Activated naive CD4-positive, alpha-beta T cell treated with anti-CD3 and anti-CD28 coated beads, Interleukin-2, amount 10 ng/mL, durations not matched to agents 7 days and 5 days (primary cell): ENCODE measurements at regions not wholly inside any gene's neighbourhood (a gene's known extent, or its start where the extent isn't known, plus 50 kb on each side); places are given as distances from the start of the nearest gene placed in this dataset.

ENCODE experiments used
- CTCF ChIA-PET: fragments of 350-600 bp; sonication (Branson Sonifier 250); formaldehyde crosslinking; loops from one replicate; lab custom pipeline; 2021; ENCODE audit warnings: antibody characterized with exemption; lab: Charles Lee
- DNase-seq: peaks from one replicate; pipeline ENCODE4 v3.0.0-alpha.2; 2020
- H3K27ac Mint-ChIP-seq: one replicate; pipeline ENCODE4 v1.8.0; 2021; ENCODE audit warnings: mild to moderate bottlenecking, moderate library complexity, mixed read lengths
- H3K27me3 Mint-ChIP-seq: one replicate; pipeline ENCODE4 v1.8.0; 2021; ENCODE audit warnings: mild to moderate bottlenecking, mixed read lengths
- H3K36me3 Mint-ChIP-seq: one replicate; pipeline ENCODE4 v1.8.0; 2021; ENCODE audit warnings: mixed read lengths
- H3K4me1 Mint-ChIP-seq: one replicate; pipeline ENCODE4 v1.8.0; 2021; ENCODE audit warnings: mixed read lengths
- H3K4me3 Mint-ChIP-seq: one replicate; pipeline ENCODE4 v1.8.0; 2021; ENCODE audit warnings: mild to moderate bottlenecking, moderate library complexity, mixed read lengths
- H3K9me3 Mint-ChIP-seq: one replicate; pipeline ENCODE4 v1.8.0; 2021; ENCODE audit warnings: mixed read lengths

GRCh38 chr5:164060786-164061355 is 555.5 kb downstream of the MAT2B start:
- Mint-ChIP-seq H3K27me3 (no peaks in the 10 kb centered on the region), H3K36me3 (no peaks in the 10 kb centered on the region), H3K4me1 (no peaks in the 10 kb centered on the region), H3K4me3 (no peak overlapping the region), H3K9me3 (no peaks in the 10 kb centered on the region), H3K27ac (no peak overlapping the region)
- no peak for DNase-seq
- CTCF ChIA-PET, result no interaction called here

GRCh38 chr5:164062304-164062703 is 556.9 kb downstream of the MAT2B start:
- CTCF ChIA-PET, result no interaction called here
- no peaks in the 10 kb centered on the region for H3K27me3 Mint-ChIP-seq
- no peaks in the 10 kb centered on the region for H3K36me3 Mint-ChIP-seq
- no peak overlapping the region for H3K27ac Mint-ChIP-seq
- H3K4me1 Mint-ChIP-seq, result no peaks in the 10 kb centered on the region
- DNase-seq, result no peak
- H3K9me3 Mint-ChIP-seq, result no peaks in the 10 kb centered on the region
- H3K4me3 Mint-ChIP-seq, result no peak overlapping the region

GRCh38 chr5:164065266-164065665 is 559.8 kb downstream of the MAT2B start:
- CTCF ChIA-PET, result no interaction called here
- no peak overlapping the region for H3K27ac Mint-ChIP-seq

GRCh38 chr5:164071671-164072070 is 566.3 kb downstream of the MAT2B start:
- Mint-ChIP-seq H3K4me1 (no peaks in the 10 kb centered on the region), H3K9me3 (no peaks in the 10 kb centered on the region), H3K27me3 (no peaks in the 10 kb centered on the region), H3K4me3 (no peak overlapping the region), H3K27ac (no peak overlapping the region), H3K36me3 (no peaks in the 10 kb centered on the region)
- CTCF ChIA-PET, result no interaction called here
- no peak for DNase-seq

More at GRCh38 chr5:164065266-164065665, 559.8 kb downstream of the MAT2B start:
- Mint-ChIP-seq H3K27me3 (no peaks in the 10 kb centered on the region), H3K9me3 (no peaks in the 10 kb centered on the region), H3K36me3 (no peaks in the 10 kb centered on the region), H3K4me3 (no peak overlapping the region), H3K4me1 (no peaks in the 10 kb centered on the region)
- no peak for DNase-seq

GRCh38 chr5:164073081-164073480 is 567.7 kb downstream of the MAT2B start:
- no peaks in the 10 kb centered on the region for H3K36me3 Mint-ChIP-seq
- H3K4me1 Mint-ChIP-seq, result no peaks in the 10 kb centered on the region
- no peaks in the 10 kb centered on the region for H3K27me3 Mint-ChIP-seq
- no peak overlapping the region for H3K27ac Mint-ChIP-seq
- no peak overlapping the region for H3K4me3 Mint-ChIP-seq
- no peak for DNase-seq
- no peaks in the 10 kb centered on the region for H3K9me3 Mint-ChIP-seq
- CTCF ChIA-PET, result no interaction called here

GRCh38 chr5:164076556-164076955 is 571.1 kb downstream of the MAT2B start:
- no peak overlapping the region for H3K4me3 Mint-ChIP-seq

GRCh38 chr5:164090358-164090757 is 584.9 kb downstream of the MAT2B start:
- H3K4me3 Mint-ChIP-seq, result no peak overlapping the region
- no peaks in the 10 kb centered on the region for H3K4me1 Mint-ChIP-seq
- CTCF ChIA-PET, result no interaction called here
- no peaks in the 10 kb centered on the region for H3K36me3 Mint-ChIP-seq
- no peak overlapping the region for H3K27ac Mint-ChIP-seq
- H3K9me3 Mint-ChIP-seq, result peaks cover 4% of the 10 kb centered on the region
- no peak for DNase-seq
- H3K27me3 Mint-ChIP-seq, result no peaks in the 10 kb centered on the region

More at GRCh38 chr5:164076556-164076955, 571.1 kb downstream of the MAT2B start:
- DNase-seq, result no peak
- Mint-ChIP-seq H3K27me3 (no peaks in the 10 kb centered on the region), H3K36me3 (no peaks in the 10 kb centered on the region), H3K4me1 (no peaks in the 10 kb centered on the region), H3K27ac (no peak overlapping the region), H3K9me3 (no peaks in the 10 kb centered on the region)
- CTCF ChIA-PET, result no interaction called here

GRCh38 chr5:164091836-164092235 is 586.4 kb downstream of the MAT2B start:
- no peak overlapping the region for H3K4me3 Mint-ChIP-seq
- no peak overlapping the region for H3K27ac Mint-ChIP-seq
- DNase-seq, result no peak
- H3K4me1 Mint-ChIP-seq, result no peaks in the 10 kb centered on the region
- CTCF ChIA-PET, result no interaction called here
- peaks cover 4% of the 10 kb centered on the region for H3K9me3 Mint-ChIP-seq
- H3K27me3 Mint-ChIP-seq, result no peaks in the 10 kb centered on the region
- H3K36me3 Mint-ChIP-seq, result no peaks in the 10 kb centered on the region

- H3K4me1 Mint-ChIP-seq, result no peaks in the 10 kb centered on the region
- no peak overlapping the region for H3K27ac Mint-ChIP-seq
- H3K36me3 Mint-ChIP-seq, result no peaks in the 10 kb centered on the region
- H3K27me3 Mint-ChIP-seq, result no peaks in the 10 kb centered on the region
- CTCF ChIA-PET, result no interaction called here
- DNase-seq, result no peak
- no peaks in the 10 kb centered on the region for H3K9me3 Mint-ChIP-seq
- H3K4me3 Mint-ChIP-seq, result no peak overlapping the region
Observed at GRCh38 chr5:164094291-164094690, 588.9 kb downstream of the MAT2B start.

GRCh38 chr5:164097749-164098148 is 592.3 kb downstream of the MAT2B start:
- H3K36me3 Mint-ChIP-seq, result no peaks in the 10 kb centered on the region
- H3K27ac Mint-ChIP-seq, result no peak overlapping the region
- no peak for DNase-seq
- no peaks in the 10 kb centered on the region for H3K27me3 Mint-ChIP-seq
- no peaks in the 10 kb centered on the region for H3K4me1 Mint-ChIP-seq
- no peaks in the 10 kb centered on the region for H3K9me3 Mint-ChIP-seq
- H3K4me3 Mint-ChIP-seq, result no peak overlapping the region
- CTCF ChIA-PET, result no interaction called here

GRCh38 chr5:164098531-164098930 is 593.1 kb downstream of the MAT2B start:
- no peaks in the 10 kb centered on the region for H3K4me1 Mint-ChIP-seq
- H3K36me3 Mint-ChIP-seq, result no peaks in the 10 kb centered on the region
- no peaks in the 10 kb centered on the region for H3K27me3 Mint-ChIP-seq
- H3K9me3 Mint-ChIP-seq, result no peaks in the 10 kb centered on the region
- CTCF ChIA-PET, result no interaction called here
- no peak overlapping the region for H3K4me3 Mint-ChIP-seq
- no peak for DNase-seq
- H3K27ac Mint-ChIP-seq, result no peak overlapping the region

GRCh38 chr5:164098979-164099378 is 593.6 kb downstream of the MAT2B start:
- Mint-ChIP-seq H3K4me1 (no peaks in the 10 kb centered on the region), H3K36me3 (no peaks in the 10 kb centered on the region), H3K9me3 (no peaks in the 10 kb centered on the region), H3K4me3 (no peak overlapping the region), H3K27ac (no peak overlapping the region), H3K27me3 (no peaks in the 10 kb centered on the region)
- CTCF ChIA-PET, result no interaction called here
- no peak for DNase-seq

GRCh38 chr5:164115420-164115819 is 610.0 kb downstream of the MAT2B start:
- Mint-ChIP-seq H3K27ac (no peak overlapping the region), H3K27me3 (no peaks in the 10 kb centered on the region), H3K4me1 (peaks cover 6% of the 10 kb centered on the region), H3K36me3 (no peaks in the 10 kb centered on the region), H3K9me3 (peaks cover 5% of the 10 kb centered on the region), H3K4me3 (no peak overlapping the region)
- DNase-seq, result no peak
- CTCF ChIA-PET, result no interaction called here

GRCh38 chr5:164119806-164120447 is 614.5 kb downstream of the MAT2B start:
- no peak for DNase-seq
- Mint-ChIP-seq H3K27me3 (no peaks in the 10 kb centered on the region), H3K4me3 (no peak overlapping the region), H3K4me1 (peaks cover 6% of the 10 kb centered on the region), H3K36me3 (no peaks in the 10 kb centered on the region), H3K27ac (no peak overlapping the region), H3K9me3 (peaks cover 10% of the 10 kb centered on the region)
- CTCF ChIA-PET, result no interaction called here

GRCh38 chr5:164127527-164127926 is 622.1 kb downstream of the MAT2B start:
- no peaks in the 10 kb centered on the region for H3K36me3 Mint-ChIP-seq
- H3K4me3 Mint-ChIP-seq, result no peak overlapping the region
- DNase-seq, result no peak
- H3K4me1 Mint-ChIP-seq, result no peaks in the 10 kb centered on the region
- no peaks in the 10 kb centered on the region for H3K27me3 Mint-ChIP-seq
- H3K27ac Mint-ChIP-seq, result no peak overlapping the region
- peaks cover 15% of the 10 kb centered on the region for H3K9me3 Mint-ChIP-seq
- CTCF ChIA-PET, result no interaction called here
